HL-60/S4 treated with retinoic acid at 250 ng/mL for 4 days and 3 days (cell line): ENCODE measurements at regions not wholly inside any gene's neighbourhood (a gene's known extent, or its start where the extent isn't known, plus 50 kb on each side); places are given as distances from the start of the nearest gene placed in this dataset.

Experiments
- in situ Hi-C: fragments of 300-500 bp; cut with MboI; formaldehyde crosslinking; loops from 2 replicates; pipeline ENCODE4 v1.7.0; 2022; ENCODE audit warnings: low sequenced_read_pairs

- in situ Hi-C loops = loop anchor here (25.0 kb wide), 1 partner anchor 284 kb away; no protein-coding TSS in a partner anchor
Measured at GRCh38 chr6:75546381-75546780, 52.8 kb upstream of the FILIP1 start.

- in situ Hi-C loops = no loop called here
Measured at GRCh38 chr6:75550544-75551167, 51.0 kb upstream of the SENP6 start.

- in situ Hi-C loops = no loop called here
Measured at GRCh38 chr6:75551367-75551952, 50.2 kb upstream of the SENP6 start.
